ENCODE measurements at regions not wholly inside any gene's neighbourhood (a gene's known extent, or its start where the extent isn't known, plus 50 kb on each side); places are given as distances from the start of the nearest gene placed in this dataset.

DNA sequence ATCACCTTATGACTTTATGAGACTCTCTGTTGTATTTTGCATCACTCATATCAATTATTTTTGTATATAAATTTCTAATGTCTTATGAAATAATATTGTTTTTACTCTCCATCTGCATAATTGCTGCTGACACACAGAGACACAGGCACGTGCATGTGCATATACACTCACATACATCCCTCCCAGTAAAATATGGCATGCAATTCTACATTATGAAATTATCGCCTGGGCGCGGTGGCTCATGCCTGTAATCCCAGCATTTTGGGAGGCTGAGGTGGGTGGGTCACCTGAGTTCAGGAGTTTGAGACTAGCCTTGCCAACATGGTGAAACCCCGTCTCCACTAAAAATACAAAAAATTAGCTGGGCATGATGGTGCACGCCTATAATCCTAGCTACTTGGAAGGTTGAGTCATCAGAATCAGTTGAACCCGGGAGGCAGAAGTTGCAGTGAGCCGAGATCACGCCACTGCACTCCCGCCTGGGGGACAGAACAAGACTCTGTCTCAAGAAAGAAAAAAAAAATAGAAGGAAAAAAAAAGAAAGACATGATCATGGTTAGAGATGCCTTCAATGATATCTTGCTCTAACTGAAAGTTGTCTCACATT, 96.7 kb upstream of the LUZP2 start:
- intact Hi-C loops (cut with micrococcal nuclease): no loop called here
- Histone ChIP-seq H3K27ac (replicated peaks) (no peak overlapping the region), H3K27me3 (ENCODE audit: low read depth) (no peaks in the 10 kb centered on the region), H3K36me3 (no peaks in the 10 kb centered on the region), H3K9me3 (replicated peaks) (no peaks in the 10 kb centered on the region), H3K4me1 (no peaks in the 10 kb centered on the region), H3K4me3 (no peak overlapping the region)
- TF ChIP-seq, protein P1, sequence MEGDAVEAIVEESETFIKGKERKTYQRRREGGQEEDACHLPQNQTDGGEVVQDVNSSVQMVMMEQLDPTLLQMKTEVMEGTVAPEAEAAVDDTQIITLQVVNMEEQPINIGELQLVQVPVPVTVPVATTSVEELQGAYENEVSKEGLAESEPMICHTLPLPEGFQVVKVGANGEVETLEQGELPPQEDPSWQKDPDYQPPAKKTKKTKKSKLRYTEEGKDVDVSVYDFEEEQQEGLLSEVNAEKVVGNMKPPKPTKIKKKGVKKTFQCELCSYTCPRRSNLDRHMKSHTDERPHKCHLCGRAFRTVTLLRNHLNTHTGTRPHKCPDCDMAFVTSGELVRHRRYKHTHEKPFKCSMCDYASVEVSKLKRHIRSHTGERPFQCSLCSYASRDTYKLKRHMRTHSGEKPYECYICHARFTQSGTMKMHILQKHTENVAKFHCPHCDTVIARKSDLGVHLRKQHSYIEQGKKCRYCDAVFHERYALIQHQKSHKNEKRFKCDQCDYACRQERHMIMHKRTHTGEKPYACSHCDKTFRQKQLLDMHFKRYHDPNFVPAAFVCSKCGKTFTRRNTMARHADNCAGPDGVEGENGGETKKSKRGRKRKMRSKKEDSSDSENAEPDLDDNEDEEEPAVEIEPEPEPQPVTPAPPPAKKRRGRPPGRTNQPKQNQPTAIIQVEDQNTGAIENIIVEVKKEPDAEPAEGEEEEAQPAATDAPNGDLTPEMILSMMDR (IDR thresholded peaks at IDR 0.05; ENCODE audit: borderline replicate concordance): no peak
- no peak for DNase-seq

DNA sequence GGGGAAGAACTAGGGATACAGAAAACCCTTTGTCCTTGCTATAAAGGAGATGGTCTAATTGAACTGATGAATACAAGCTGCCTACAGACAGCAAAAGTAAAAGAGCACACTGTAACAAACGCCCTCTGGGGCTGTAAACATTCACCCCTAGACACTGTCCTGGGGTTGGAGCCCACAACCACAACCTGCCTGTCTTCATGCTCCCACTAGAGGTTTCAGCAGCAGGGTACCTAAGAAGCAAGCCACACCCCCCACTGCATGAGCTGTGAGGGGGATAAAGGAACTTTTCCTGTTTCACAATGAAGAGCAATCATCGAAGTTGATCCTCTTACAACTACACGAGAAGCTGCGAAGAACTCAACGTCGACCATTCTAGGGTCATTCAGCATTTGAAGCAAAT, 90.5 kb upstream of the LUZP2 start:
- DNase-seq: no peak
- intact Hi-C loops (cut with micrococcal nuclease): no loop called here
- Histone ChIP-seq H3K27me3 (ENCODE audit: low read depth) (no peaks in the 10 kb centered on the region), H3K4me1 (peaks cover 11% of the 10 kb centered on the region), H3K27ac (replicated peaks) (no peak overlapping the region), H3K36me3 (no peaks in the 10 kb centered on the region), H3K4me3 (no peak overlapping the region), H3K9me3 (replicated peaks) (no peaks in the 10 kb centered on the region)
- TF ChIP-seq, protein P1 (IDR thresholded peaks at IDR 0.05; ENCODE audit: borderline replicate concordance): no peak

DNA sequence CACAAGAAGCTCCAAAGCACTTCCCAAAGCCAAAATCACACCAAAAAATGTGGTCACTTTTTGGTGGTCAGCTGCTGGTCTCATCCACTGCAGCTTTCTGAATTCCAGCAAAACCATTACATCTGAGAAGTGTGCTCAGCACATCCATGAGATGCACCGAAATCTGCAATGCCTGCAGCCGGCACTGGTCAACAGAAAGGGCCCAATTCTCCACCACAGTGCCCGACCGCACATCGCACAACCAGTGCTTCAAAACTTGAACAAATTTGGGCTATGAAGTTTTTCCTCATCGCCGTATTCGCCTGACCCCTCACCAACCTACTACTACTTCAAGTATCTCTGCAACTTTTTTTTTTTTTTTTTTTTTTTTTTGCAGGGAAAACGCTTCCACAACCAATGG, 89.9 kb upstream of the LUZP2 start:
- no peak overlapping the region for H3K27ac ChIP-seq (replicated peaks)
- H3K9me3 ChIP-seq (replicated peaks): no peaks in the 10 kb centered on the region
- no peak for DNase-seq
- intact Hi-C loops (cut with micrococcal nuclease): no loop called here
- H3K36me3 ChIP-seq: no peaks in the 10 kb centered on the region
- TF ChIP-seq, protein P1 (IDR thresholded peaks at IDR 0.05; ENCODE audit: borderline replicate concordance): no peak
- H3K27me3 ChIP-seq (ENCODE audit: low read depth): no peaks in the 10 kb centered on the region
- no peak overlapping the region for H3K4me3 ChIP-seq
- H3K4me1 ChIP-seq: peaks cover 11% of the 10 kb centered on the region

DNA sequence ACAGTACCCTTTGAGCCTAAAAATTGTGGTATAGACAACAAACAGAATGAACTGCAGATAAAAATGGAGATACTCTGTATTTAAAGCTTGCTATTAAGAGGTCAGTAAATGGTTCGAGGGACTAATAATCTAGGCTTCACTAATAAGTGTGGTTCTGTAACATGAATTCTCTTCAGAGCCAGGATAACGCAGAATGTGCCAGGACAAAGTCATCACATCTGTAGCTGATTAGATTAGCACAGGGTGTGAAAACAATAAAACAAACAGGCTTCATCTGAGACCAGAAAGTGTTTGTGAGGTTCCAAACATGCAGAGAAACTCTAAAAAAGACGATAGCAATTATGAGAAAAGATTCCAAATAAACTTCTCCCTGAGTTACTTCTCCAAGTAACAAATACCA, 89.1 kb upstream of the LUZP2 start:
- H3K4me1 ChIP-seq: peaks cover 11% of the 10 kb centered on the region
- DNase-seq: no peak
- no peaks in the 10 kb centered on the region for H3K27me3 ChIP-seq (ENCODE audit: low read depth)
- no peak overlapping the region for H3K4me3 ChIP-seq
- no peak overlapping the region for H3K27ac ChIP-seq (replicated peaks)
- TF ChIP-seq, protein P1 (IDR thresholded peaks at IDR 0.05; ENCODE audit: borderline replicate concordance): no peak
- H3K36me3 ChIP-seq: no peaks in the 10 kb centered on the region
- intact Hi-C loops (cut with micrococcal nuclease): no loop called here
- H3K9me3 ChIP-seq (replicated peaks): no peaks in the 10 kb centered on the region

DNA sequence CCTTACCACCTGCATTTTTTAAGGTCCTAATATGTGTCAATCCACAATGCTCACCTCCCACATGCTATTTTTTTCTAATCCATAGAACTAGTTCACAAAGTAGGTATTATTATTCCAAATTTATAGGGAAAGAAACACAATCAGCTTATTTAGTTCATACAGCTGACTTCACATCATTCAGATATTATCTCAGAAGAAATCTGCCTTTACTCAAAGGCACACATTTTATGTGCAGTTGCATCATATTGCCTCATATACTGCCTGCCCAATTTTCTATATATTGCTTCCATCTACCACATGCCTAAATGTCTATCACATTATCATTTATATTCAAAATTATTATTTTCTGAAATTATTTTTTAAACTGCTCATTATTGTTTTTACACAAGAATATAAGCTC, 88.7 kb upstream of the LUZP2 start:
- intact Hi-C loops (cut with micrococcal nuclease): no loop called here
- TF ChIP-seq, protein P1 (IDR thresholded peaks at IDR 0.05; ENCODE audit: borderline replicate concordance): no peak
- Histone ChIP-seq H3K27ac (replicated peaks) (no peak overlapping the region), H3K36me3 (no peaks in the 10 kb centered on the region), H3K9me3 (replicated peaks) (no peaks in the 10 kb centered on the region), H3K27me3 (ENCODE audit: low read depth) (no peaks in the 10 kb centered on the region), H3K4me3 (no peak overlapping the region), H3K4me1 (peaks cover 11% of the 10 kb centered on the region)
- DNase-seq: no peak
